ENCODE measurements at regions not wholly inside any gene's neighbourhood (a gene's known extent, or its start where the extent isn't known, plus 50 kb on each side); places are given as distances from the start of the nearest gene placed in this dataset.

DNA sequence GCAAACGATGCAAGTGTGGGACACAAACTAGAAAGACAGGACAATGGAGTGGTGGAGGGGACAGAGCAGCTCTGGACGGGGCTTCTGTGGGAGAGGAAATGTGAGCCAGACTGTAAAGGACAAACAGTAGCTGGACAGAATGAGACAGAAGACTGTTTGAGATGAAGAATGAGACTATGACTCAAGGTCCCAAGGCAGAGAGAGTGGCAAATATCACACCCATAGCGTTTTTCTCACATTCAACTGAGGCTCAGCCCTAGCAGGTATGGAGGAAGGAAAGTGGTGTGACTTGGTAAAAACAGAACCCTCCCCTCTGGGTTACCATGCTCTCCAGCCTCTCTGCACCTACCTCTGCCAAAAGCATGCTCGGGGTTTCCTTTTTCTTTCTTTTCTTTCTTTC, 96.5 kb downstream of the RPL27A start:
- intact Hi-C loops (cut with DNase I): no loop called here
- Histone ChIP-seq H3K27ac (no peak overlapping the region), H3K36me3 (peaks cover 0 to 10% (median 0%) of the 10 kb centered on the region in 4 donors), H3K9me3 (no peaks in the 10 kb centered on the region), H3K4me1 (no peaks in the 10 kb centered on the region), H3K27me3 (no peaks in the 10 kb centered on the region), H3K4me3 (no peak overlapping the region)
- 58% methylated on average over 4 of the region's 4 CpGs for WGBS (ENCODE audit: insufficient coverage, low coverage, low lambda C conversion rate, missing lambda C conversion rate)
- DNase-seq: no peak
- TF ChIP-seq POLR2A (IDR thresholded peaks at IDR 0.05) (no peak), CTCF (IDR thresholded peaks at IDR 0.05) (no peak)
- ATAC-seq: no peak

DNA sequence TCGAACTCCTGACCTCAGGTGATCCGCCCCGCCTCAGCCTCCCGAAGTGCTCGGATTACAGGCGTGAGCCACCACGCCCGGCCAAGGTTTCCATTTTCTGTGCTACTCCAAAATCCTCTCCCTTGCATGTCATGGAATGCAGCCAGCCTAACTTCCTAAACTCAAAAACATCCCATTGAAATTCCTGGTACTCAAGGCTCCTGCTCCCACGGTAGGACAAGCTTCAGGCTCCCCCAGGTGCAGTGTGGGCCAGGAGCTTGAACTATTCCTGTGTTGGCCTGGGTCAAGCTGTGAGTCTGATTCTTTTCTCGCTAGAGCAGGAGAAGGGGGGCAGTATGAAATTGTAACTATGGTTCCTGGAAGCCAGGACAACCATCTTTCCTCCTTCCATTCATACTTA, 97.1 kb downstream of the RPL27A start:
- TF ChIP-seq POLR2A (IDR thresholded peaks at IDR 0.05): no peak
- no peak for TF ChIP-seq CTCF (IDR thresholded peaks at IDR 0.05)
- H3K4me3 ChIP-seq: no peak overlapping the region
- peaks cover 0 to 10% (median 0%) of the 10 kb centered on the region in 4 donors for H3K36me3 ChIP-seq
- intact Hi-C loops (cut with DNase I): no loop called here
- no peaks in the 10 kb centered on the region for H3K4me1 ChIP-seq
- no peaks in the 10 kb centered on the region for H3K27me3 ChIP-seq
- ATAC-seq (no peak), DNase-seq (no peak)
- no peak overlapping the region for H3K27ac ChIP-seq
- H3K9me3 ChIP-seq: no peaks in the 10 kb centered on the region
- 77% methylated on average over 9 of the region's 10 CpGs for WGBS (ENCODE audit: insufficient coverage, low coverage, low lambda C conversion rate, missing lambda C conversion rate)

DNA sequence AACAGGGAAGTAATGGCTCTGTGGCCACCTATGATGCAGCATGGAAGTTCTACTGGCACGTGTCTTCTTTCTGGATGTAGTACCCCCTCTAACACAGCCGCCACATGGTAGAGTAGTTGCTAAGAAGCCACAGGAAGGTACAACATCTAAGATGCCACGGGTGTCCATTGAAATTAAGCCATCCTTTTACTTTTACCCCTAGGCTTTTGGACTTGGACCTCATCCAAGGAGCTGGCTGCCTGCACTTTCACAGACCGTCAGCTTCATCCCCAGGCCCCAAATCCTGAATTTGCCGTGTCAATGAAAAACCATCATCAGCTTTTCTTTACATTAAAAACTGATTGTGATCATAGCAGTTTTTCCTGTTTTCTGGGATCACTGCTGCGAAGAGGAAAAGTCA, 102.4 kb downstream of the RPL27A start:
- intact Hi-C loops (cut with DNase I): no loop called here
- DNase-seq (no peak), ATAC-seq (no peak)
- H3K4me3 ChIP-seq: no peak overlapping the region
- WGBS (ENCODE audit: insufficient coverage, low coverage, low lambda C conversion rate, missing lambda C conversion rate): 71% methylated on average over 5 of the region's 6 CpGs
- TF ChIP-seq CTCF (IDR thresholded peaks at IDR 0.05): no peak
- TF ChIP-seq POLR2A (IDR thresholded peaks at IDR 0.05): no peak
- H3K27me3 ChIP-seq: no peaks in the 10 kb centered on the region
- no peak overlapping the region for H3K27ac ChIP-seq
- H3K36me3 ChIP-seq: no peaks in the 10 kb centered on the region
- H3K9me3 ChIP-seq: no peaks in the 10 kb centered on the region
- peaks cover 0 to under 1% (median 0%) of the 10 kb centered on the region in 4 donors for H3K4me1 ChIP-seq

- 80% methylated on average over 2 of the region's 3 CpGs for WGBS (ENCODE audit: insufficient coverage, low coverage, low lambda C conversion rate, missing lambda C conversion rate)
- no peak overlapping the region for H3K27ac ChIP-seq
- H3K4me1 ChIP-seq: peaks cover 0 to 6% (median 0%) of the 10 kb centered on the region in 4 donors
- no peaks in the 10 kb centered on the region for H3K36me3 ChIP-seq
- TF ChIP-seq POLR2A (IDR thresholded peaks at IDR 0.05) (no peak), CTCF (IDR thresholded peaks at IDR 0.05) (no peak)
- no peak overlapping the region for H3K4me3 ChIP-seq
- intact Hi-C loops (cut with DNase I): no loop called here
- DNase-seq (no peak), ATAC-seq (no peak)
- H3K27me3 ChIP-seq: no peaks in the 10 kb centered on the region
- no peaks in the 10 kb centered on the region for H3K9me3 ChIP-seq
These were observed 102.9 kb downstream of the RPL27A start for GRCh38 chr11:8785457-8785856.

DNA sequence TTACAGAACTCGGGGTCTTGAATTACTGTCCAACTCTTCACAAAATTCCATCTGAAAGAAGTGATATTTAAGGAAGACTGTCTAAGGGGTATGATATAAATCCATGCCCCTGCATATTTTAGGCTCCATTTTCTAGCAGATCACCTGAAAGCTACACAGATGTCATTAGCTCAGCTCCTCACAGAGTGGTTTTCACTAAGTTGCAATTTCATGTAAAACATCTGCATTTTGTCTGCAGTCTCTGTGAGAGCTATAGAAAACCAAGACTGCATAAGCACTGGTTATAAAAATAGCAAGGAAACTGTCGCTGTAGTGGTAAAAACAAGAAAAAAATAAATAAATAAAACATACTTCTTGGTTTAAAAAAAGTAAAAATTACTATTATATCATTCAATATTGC, 103.4 kb downstream of the RPL27A start:
- H3K4me3 ChIP-seq: no peak overlapping the region
- no peaks in the 10 kb centered on the region for H3K9me3 ChIP-seq
- DNase-seq (no peak), ATAC-seq (no peak)
- H3K27ac ChIP-seq: no peak overlapping the region
- no peaks in the 10 kb centered on the region for H3K36me3 ChIP-seq
- no peaks in the 10 kb centered on the region for H3K27me3 ChIP-seq
- no peak for TF ChIP-seq POLR2A (IDR thresholded peaks at IDR 0.05)
- no peak for TF ChIP-seq CTCF (IDR thresholded peaks at IDR 0.05)
- intact Hi-C loops (cut with DNase I): no loop called here
- peaks cover 0 to 11% (median 0%) of the 10 kb centered on the region in 4 donors for H3K4me1 ChIP-seq
- WGBS (ENCODE audit: insufficient coverage, low coverage, low lambda C conversion rate, missing lambda C conversion rate): 86% methylated on average over 2 of the region's 2 CpGs

Measured in right lobe of liver (tissue), 6 donors.